SK-N-SH treated with all-trans-retinoic acid at 6 μM for 48 hours (cell line): ENCODE measurements at regions not wholly inside any gene's neighbourhood (a gene's known extent, or its start where the extent isn't known, plus 50 kb on each side); places are given as distances from the start of the nearest gene placed in this dataset.

Source experiments
- ATAC-seq: fragments of 200-7000 bp; cut with Tn5 transposase; 3 replicates; pipeline ENCODE4 v1.9.1; 2020; ENCODE audit warnings: mild to moderate bottlenecking, moderate library complexity
- ARNTL ChIP-seq: fragments of 450-650 bp; formaldehyde crosslinking; IDR thresholded peaks from 2 replicates; pipeline ENCODE4 v1.5.0; 2020; ENCODE audit warnings: low read depth, mild to moderate bottlenecking, moderate library complexity, borderline replicate concordance
- BACH2 ChIP-seq: fragments of 250-450 bp; sonication (Bioruptor Pico); IDR thresholded peaks from 2 replicates; pipeline ENCODE4 v1.9.0; 2021; ENCODE audit warnings: mild to moderate bottlenecking, borderline replicate concordance
- CREB5 ChIP-seq: fragments of 250-450 bp; sonication (Bioruptor Pico); IDR thresholded peaks from 2 replicates; pipeline ENCODE4 v1.5.1; 2020; ENCODE audit warnings: low read depth, mild to moderate bottlenecking, moderate library complexity
- CSDC2 ChIP-seq: fragments of 250-450 bp; sonication (Bioruptor Pico); IDR thresholded peaks from 2 replicates; pipeline ENCODE4 v1.5.0; 2020; ENCODE audit warnings: mild to moderate bottlenecking, moderate library complexity
- CSRNP3 ChIP-seq: fragments of 250-450 bp; sonication (Bioruptor Pico); IDR thresholded peaks from 2 replicates; pipeline ENCODE4 v1.5.1; 2021; ENCODE audit warnings: mild to moderate bottlenecking, moderate library complexity
- GLIS3 ChIP-seq: fragments of 250-450 bp; sonication (Bioruptor Pico); IDR thresholded peaks from 2 replicates; pipeline ENCODE4 v1.5.0; 2020; ENCODE audit warnings: mild to moderate bottlenecking, moderate library complexity
- ISL1 ChIP-seq: fragments of 250-450 bp; sonication (Bioruptor Pico); IDR thresholded peaks from 2 replicates; pipeline ENCODE4 v2.1.2; 2022; ENCODE audit warnings: mild to moderate bottlenecking, moderate library complexity
- OSR1 ChIP-seq: fragments of 250-450 bp; sonication (Bioruptor Pico); IDR thresholded peaks from 2 replicates; pipeline ENCODE4 v1.8.0; 2022; ENCODE audit warnings: moderate library complexity, mild to moderate bottlenecking, inconsistent platforms
- POU6F1 ChIP-seq: fragments of 250-450 bp; sonication (Bioruptor Pico); IDR thresholded peaks from 2 replicates; pipeline ENCODE4 v1.8.0; 2021; ENCODE audit warnings: low read depth, mild to moderate bottlenecking, moderate library complexity, borderline replicate concordance
- PPARA ChIP-seq: fragments of 250-450 bp; sonication (Bioruptor Pico); IDR thresholded peaks from 2 replicates; pipeline ENCODE4 v1.5.0; 2020; ENCODE audit warnings: mild to moderate bottlenecking, borderline replicate concordance
- RARB ChIP-seq: fragments of 250-450 bp; sonication (Bioruptor Pico); IDR thresholded peaks from 2 replicates; pipeline ENCODE4 v1.8.0; 2021; ENCODE audit warnings: mild to moderate bottlenecking, moderate library complexity
- TCF4 ChIP-seq: fragments of 250-450 bp; sonication (Bioruptor Pico); IDR thresholded peaks from 2 replicates; pipeline ENCODE4 v1.8.0; 2021; ENCODE audit warnings: mild to moderate bottlenecking, moderate library complexity, borderline replicate concordance
- TOX ChIP-seq: fragments of 250-450 bp; sonication (Bioruptor Pico); IDR thresholded peaks from 2 replicates; pipeline ENCODE4 v1.8.0; 2021; ENCODE audit warnings: mild to moderate bottlenecking, moderate library complexity, borderline replicate concordance
- ZC3H10 ChIP-seq: fragments of 250-450 bp; sonication (Bioruptor Pico); IDR thresholded peaks from 2 replicates; pipeline ENCODE4 v1.5.1; 2021; ENCODE audit warnings: mild to moderate bottlenecking, moderate library complexity
- ZFP3 ChIP-seq: fragments of 250-450 bp; sonication (Bioruptor Pico); IDR thresholded peaks from 2 replicates; pipeline ENCODE4 v1.5.0; 2020; ENCODE audit warnings: mild to moderate bottlenecking, moderate library complexity
- ZFP30 ChIP-seq: fragments of 450-650 bp; formaldehyde crosslinking; IDR thresholded peaks from 2 replicates; pipeline ENCODE4 v1.5.0; 2022; ENCODE audit warnings: mild to moderate bottlenecking, moderate library complexity
- ZNF565 ChIP-seq: fragments of 450-650 bp; formaldehyde crosslinking; conservative IDR thresholded peaks from 2 replicates; pipeline ENCODE4 v1.5.0; 2020; ENCODE audit warnings: low read depth, mild to moderate bottlenecking, moderate library complexity
- ZNF70 ChIP-seq: fragments of 450-650 bp; formaldehyde crosslinking; IDR thresholded peaks from 2 replicates; pipeline ENCODE4 v1.5.0; 2020; ENCODE audit warnings: mild to moderate bottlenecking, moderate library complexity
- ZNF8 ChIP-seq: fragments of 450-650 bp; formaldehyde crosslinking; IDR thresholded peaks from 2 replicates; pipeline ENCODE4 v1.5.0; 2020; ENCODE audit warnings: mild to moderate bottlenecking, moderate library complexity
- TF ChIP-seq, protein P1 (sequence below): fragments of 250-450 bp; sonication (Bioruptor Pico); IDR thresholded peaks from 2 replicates; pipeline ENCODE4 v1.8.0; 2020; ENCODE audit warnings: mild to moderate bottlenecking, moderate library complexity, borderline replicate concordance
- TF ChIP-seq, protein P2 (sequence below): fragments of 250-450 bp; sonication (Bioruptor Pico); IDR thresholded peaks from 2 replicates; pipeline ENCODE4 v1.5.0; 2020; ENCODE audit warnings: mild to moderate bottlenecking, moderate library complexity

DNA sequence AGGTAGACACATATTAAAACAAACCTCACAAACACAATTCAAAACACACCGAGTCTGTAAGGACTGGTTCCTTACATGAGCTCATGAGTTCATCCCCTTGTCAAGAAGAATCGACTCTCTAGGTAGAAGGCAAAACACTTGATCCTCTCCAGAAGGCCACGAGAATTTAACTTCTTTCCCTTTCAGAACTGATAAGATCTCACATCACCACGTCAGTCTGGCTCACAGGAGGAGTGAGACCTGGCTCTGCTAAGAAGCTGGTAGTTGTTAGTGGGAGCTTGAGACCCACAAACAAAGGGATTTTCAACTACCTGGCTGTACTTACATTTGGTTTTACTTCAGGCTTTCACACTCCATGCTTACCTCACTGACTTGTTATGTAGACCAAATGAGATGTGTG lies 459.2 kb downstream of the ARHGEF28 start:
- peak; percentile 82 for ATAC-seq
- TF ChIP-seq ISL1 = peak; percentile 39
- TF ChIP-seq CSRNP3 = no peak
- TF ChIP-seq RARB = no peak
- no peak for TF ChIP-seq CSDC2 (CRISPR knock-in tag)
- TF ChIP-seq ZNF8 (CRISPR knock-in tag) = no peak

DNA sequence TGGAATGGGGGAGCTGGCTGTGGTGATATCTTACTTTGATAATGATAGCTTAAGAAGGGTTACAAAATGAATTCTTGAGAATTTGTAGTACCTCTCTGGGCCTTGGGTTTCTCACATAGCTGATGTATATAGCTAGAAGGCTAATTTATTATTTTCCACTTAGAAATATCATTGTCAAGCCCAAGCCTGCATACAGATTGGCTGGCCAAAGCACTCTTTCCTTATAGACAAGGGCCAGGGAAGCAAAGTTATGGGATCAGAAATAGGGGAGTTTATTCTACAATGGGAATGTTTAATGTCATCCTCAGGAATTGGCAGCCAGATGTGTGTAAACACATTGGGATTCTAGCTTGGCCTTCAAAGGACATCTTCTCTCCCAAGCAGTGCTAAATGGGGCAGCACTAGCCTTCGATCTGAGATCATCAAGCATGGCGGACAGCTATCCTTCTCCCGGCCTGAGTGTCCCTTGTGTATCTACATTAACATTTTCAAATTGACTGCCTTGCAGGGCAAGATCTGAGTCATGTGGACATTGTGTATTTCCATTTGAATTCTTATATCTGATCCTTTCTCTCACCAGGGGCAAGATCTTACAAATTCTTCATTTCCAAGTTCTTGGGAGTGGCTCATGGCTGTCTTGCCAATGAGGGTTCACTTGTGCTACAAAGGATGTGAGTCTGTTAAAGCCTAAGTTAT lies 457.2 kb downstream of the ARHGEF28 start:
- TF ChIP-seq POU6F1 (CRISPR knock-in tag) (no peak), GLIS3 (CRISPR knock-in tag) (no peak), ZNF70 (CRISPR knock-in tag) (no peak), ZFP3 (CRISPR knock-in tag) (no peak), TOX (no peak), CSDC2 (CRISPR knock-in tag) (no peak), ISL1 (no peak), CREB5 (no peak), OSR1 (CRISPR knock-in tag) (no peak), ZNF8 (CRISPR knock-in tag) (no peak), TCF4 (CRISPR knock-in tag) (no peak), CSRNP3 (no peak), ZFP30 (CRISPR knock-in tag) (no peak), ZC3H10 (no peak)
- TF ChIP-seq, all 23 proteins: peak for 0
- no peak for ATAC-seq

- ATAC-seq = no peak
- TF ChIP-seq ARNTL (CRISPR knock-in tag) (no peak), ZNF565 (CRISPR knock-in tag) (no peak), PPARA (CRISPR knock-in tag) (no peak), BACH2 (CRISPR knock-in tag) (no peak), TOX (no peak), ZNF70 (CRISPR knock-in tag) (no peak), CSDC2 (CRISPR knock-in tag) (no peak), TCF4 (CRISPR knock-in tag) (no peak), ISL1 (no peak), ZC3H10 (no peak), ZFP3 (CRISPR knock-in tag) (no peak), POU6F1 (CRISPR knock-in tag) (no peak), GLIS3 (CRISPR knock-in tag) (no peak), OSR1 (CRISPR knock-in tag) (no peak)
- TF ChIP-seq, protein P1, sequence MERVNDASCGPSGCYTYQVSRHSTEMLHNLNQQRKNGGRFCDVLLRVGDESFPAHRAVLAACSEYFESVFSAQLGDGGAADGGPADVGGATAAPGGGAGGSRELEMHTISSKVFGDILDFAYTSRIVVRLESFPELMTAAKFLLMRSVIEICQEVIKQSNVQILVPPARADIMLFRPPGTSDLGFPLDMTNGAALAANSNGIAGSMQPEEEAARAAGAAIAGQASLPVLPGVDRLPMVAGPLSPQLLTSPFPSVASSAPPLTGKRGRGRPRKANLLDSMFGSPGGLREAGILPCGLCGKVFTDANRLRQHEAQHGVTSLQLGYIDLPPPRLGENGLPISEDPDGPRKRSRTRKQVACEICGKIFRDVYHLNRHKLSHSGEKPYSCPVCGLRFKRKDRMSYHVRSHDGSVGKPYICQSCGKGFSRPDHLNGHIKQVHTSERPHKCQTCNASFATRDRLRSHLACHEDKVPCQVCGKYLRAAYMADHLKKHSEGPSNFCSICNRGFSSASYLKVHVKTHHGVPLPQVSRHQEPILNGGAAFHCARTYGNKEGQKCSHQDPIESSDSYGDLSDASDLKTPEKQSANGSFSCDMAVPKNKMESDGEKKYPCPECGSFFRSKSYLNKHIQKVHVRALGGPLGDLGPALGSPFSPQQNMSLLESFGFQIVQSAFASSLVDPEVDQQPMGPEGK (CRISPR knock-in tag) = no peak
- TF ChIP-seq, protein P2, sequence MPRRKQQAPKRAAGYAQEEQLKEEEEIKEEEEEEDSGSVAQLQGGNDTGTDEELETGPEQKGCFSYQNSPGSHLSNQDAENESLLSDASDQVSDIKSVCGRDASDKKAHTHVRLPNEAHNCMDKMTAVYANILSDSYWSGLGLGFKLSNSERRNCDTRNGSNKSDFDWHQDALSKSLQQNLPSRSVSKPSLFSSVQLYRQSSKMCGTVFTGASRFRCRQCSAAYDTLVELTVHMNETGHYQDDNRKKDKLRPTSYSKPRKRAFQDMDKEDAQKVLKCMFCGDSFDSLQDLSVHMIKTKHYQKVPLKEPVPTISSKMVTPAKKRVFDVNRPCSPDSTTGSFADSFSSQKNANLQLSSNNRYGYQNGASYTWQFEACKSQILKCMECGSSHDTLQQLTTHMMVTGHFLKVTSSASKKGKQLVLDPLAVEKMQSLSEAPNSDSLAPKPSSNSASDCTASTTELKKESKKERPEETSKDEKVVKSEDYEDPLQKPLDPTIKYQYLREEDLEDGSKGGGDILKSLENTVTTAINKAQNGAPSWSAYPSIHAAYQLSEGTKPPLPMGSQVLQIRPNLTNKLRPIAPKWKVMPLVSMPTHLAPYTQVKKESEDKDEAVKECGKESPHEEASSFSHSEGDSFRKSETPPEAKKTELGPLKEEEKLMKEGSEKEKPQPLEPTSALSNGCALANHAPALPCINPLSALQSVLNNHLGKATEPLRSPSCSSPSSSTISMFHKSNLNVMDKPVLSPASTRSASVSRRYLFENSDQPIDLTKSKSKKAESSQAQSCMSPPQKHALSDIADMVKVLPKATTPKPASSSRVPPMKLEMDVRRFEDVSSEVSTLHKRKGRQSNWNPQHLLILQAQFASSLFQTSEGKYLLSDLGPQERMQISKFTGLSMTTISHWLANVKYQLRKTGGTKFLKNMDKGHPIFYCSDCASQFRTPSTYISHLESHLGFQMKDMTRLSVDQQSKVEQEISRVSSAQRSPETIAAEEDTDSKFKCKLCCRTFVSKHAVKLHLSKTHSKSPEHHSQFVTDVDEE (CRISPR knock-in tag) = no peak
These were observed 456.6 kb downstream of the ARHGEF28 start for GRCh38 chr5:74082512-74083055.
